SKM-1 (cell line): ENCODE measurements at regions not wholly inside any gene's neighbourhood (a gene's known extent, or its start where the extent isn't known, plus 50 kb on each side); places are given as distances from the start of the nearest gene placed in this dataset.
"Not testable (repeated sequence)": the region's sequence is repeated elsewhere in the genome, so short reads cannot be mapped to it uniquely, and the experiment has no call there.

Experiments
- DNase-seq: peaks from one replicate; lab custom pipeline; 2025; ENCODE audit not compliant: unreplicated experiment; lab: John Stamatoyannopoulos, UW

- DNase-seq, result no peak
These were observed 163.6 kb downstream of the GNAI1 start for GRCh38 chr7:80298201-80298600.

GRCh38 chr7:80294346-80294745 is 159.7 kb downstream of the GNAI1 start:
- no peak for DNase-seq

GRCh38 chr7:80292634-80293033 is 158.0 kb downstream of the GNAI1 start:
- not testable (repeated sequence) for DNase-seq

- no peak for DNase-seq
These were observed 153.8 kb downstream of the GNAI1 start for GRCh38 chr7:80288175-80289122.

GRCh38 chr7:80287400-80288174 is 153.0 kb downstream of the GNAI1 start:
- DNase-seq, result no peak

GRCh38 chr7:80286611-80287010 is 152.0 kb downstream of the GNAI1 start:
- DNase-seq, result no peak

GRCh38 chr7:80284855-80285254 is 150.2 kb downstream of the GNAI1 start:
- DNase-seq, result no peak

GRCh38 chr7:80279760-80280159 is 145.1 kb downstream of the GNAI1 start:
- DNase-seq, result no peak

- no peak for DNase-seq
These were observed 144.1 kb downstream of the GNAI1 start for GRCh38 chr7:80278737-80279136.

GRCh38 chr7:80277434-80278427 is 143.1 kb downstream of the GNAI1 start:
- DNase-seq, result no peak
